GM11168 (cell line): ENCODE measurements at regions not wholly inside any gene's neighbourhood (a gene's known extent, or its start where the extent isn't known, plus 50 kb on each side); places are given as distances from the start of the nearest gene placed in this dataset.

Source experiments
- in situ Hi-C: fragments of 300-500 bp; cut with MboI; formaldehyde crosslinking; loops from one replicate; pipeline ENCODE4 v1.12.0; 2022; ENCODE audit warnings: low sequenced_read_pairs; ENCODE audit not compliant: unreplicated experiment

- in situ Hi-C loops = no loop called here
Observed at GRCh38 chr1:55826381-55827080, 611.4 kb upstream of the USP24 start.

GRCh38 chr1:55825461-55825860 lies 610.3 kb upstream of the USP24 start:
- in situ Hi-C loops = no loop called here

- in situ Hi-C loops = no loop called here
Observed at GRCh38 chr1:55824251-55824640, 609.1 kb upstream of the USP24 start.

DNA sequence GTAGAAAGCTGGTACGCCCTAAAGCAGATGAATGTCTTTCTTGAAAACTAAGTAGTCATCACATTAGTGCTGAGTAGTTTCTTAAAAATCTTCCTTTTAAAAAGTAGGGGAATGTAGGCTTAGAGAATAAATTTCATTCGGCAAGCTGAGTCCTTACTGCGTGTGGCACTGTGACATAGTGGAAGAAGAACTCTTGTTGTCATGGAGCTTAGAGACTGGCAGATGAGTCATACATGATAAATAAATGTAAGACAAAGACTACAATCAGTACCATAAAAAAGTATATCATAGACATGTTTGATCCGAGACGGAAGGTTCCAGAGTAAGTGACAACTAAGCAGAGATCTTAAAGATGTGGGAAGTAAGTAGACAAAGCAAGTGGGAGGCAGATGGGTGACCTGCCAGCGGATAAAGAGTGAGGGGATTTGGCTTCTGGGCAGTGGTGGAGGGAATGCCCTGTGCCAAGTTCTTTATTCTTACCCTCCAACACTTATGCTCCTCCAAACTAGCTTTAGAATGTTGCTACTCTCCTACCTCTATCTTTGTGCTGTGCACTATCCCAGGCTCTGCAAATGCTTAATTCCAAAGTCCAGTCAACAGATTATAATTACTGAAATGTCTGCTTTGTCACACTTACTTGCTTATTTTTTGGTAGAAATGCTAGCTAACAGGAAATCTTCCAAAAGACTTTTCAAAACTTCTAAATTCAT lies 608.5 kb upstream of the USP24 start:
- in situ Hi-C loops = no loop called here

- in situ Hi-C loops = no loop called here
Observed at GRCh38 chr1:55822891-55823290, 607.7 kb upstream of the USP24 start.

- in situ Hi-C loops = no loop called here
Observed at GRCh38 chr1:55821234-55821633, 606.1 kb upstream of the USP24 start.

DNA sequence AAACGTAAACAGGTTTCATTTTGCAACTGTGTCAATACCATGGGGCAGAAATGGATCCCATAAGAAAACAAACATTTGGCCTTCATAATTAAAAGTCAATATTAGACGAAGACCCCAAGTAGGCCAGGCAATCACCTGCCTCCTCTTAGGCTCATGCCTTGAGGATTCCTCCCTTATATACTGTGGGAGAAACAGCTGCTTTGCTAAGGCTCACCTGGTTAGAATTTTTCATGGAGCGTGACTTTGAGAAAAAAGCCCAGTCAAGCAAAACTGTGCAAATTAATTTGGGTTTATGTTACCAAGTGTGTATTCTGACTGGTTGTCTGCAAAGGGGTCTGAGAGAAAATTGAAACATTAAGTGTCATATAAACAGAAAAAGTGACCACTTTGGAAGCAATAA lies 605.3 kb upstream of the USP24 start:
- in situ Hi-C loops = no loop called here

- in situ Hi-C loops = no loop called here
Observed at GRCh38 chr1:55819011-55819410, 603.8 kb upstream of the USP24 start.

DNA sequence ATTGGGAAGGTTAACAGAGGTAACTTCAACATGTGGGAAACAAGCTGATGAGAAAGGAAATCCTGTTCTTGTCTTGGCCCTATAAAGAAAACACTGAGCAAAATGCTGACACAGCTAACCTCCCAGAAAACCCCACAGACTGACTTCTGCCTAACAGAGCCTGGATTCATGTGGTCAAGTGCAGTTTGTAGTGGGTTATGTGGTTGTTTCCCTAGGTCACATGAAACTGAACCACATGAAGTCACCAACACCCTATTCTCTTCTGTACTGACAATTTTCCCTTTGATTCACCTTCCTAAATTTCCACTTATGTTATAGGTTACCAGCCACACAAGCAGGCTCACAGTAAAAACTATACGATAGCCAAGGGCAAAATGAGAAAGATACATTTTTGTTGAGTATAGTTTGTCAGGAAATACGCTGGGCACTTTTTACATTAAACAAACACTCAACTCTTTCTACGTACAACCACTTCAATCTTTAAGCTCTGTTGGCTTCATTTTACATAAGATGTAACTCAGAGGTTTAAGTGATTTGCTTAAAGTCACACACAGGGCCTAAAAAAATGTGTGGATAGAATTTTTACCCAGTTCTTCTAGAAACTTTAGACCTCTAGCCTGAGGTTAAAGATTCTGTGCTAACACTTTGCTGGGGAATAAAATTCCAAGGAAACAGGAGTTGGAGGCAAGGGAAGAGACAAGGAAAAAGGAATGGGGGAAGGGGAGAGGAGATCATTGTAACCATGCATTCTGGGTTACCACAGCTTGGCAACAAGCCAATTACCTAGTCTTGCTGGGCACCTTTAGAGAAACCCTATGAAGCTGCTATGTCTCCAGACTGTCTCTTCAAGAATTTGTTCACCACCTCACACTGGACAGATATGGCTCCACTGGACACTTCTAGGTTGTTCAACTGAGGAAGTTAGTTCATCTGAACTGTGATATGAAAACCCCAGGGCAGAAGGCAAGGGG lies 601.6 kb upstream of the USP24 start:
- in situ Hi-C loops = no loop called here

DNA sequence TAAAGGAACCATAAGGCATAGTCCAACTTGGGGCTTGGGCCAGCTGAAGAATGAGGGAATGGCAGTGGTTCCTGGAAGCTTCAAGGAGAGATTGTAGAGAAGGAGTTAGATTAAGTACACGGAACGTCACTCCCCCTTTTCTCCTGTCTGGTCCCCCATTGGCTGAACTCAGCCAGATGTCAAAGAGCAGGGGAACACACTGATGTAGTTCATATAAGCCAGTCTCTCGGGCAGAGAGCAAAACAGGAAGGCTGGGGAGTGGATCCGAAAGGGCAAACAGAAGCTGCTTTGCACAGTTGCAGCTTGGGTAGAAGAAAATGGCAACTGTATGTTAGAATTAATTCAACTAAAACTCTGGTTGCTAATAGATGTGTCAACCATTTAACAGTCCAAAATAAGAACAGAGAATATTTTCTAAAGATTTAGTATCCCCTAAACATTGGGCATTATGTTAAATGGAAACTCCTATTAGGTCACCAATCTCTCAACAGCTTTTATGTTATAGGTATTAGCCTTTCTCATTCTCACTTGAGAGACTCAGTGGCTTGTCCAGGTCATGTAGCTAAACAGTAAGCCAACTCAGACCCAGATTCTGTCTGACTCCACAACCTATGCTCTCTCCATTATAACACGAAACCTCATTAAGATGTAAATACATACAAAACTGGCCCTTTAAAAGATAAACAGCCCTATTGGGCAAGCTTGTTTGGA lies 600.7 kb upstream of the USP24 start:
- in situ Hi-C loops = no loop called here

GRCh38 chr1:55814967-55815366 lies 599.8 kb upstream of the USP24 start:
- in situ Hi-C loops = no loop called here

DNA sequence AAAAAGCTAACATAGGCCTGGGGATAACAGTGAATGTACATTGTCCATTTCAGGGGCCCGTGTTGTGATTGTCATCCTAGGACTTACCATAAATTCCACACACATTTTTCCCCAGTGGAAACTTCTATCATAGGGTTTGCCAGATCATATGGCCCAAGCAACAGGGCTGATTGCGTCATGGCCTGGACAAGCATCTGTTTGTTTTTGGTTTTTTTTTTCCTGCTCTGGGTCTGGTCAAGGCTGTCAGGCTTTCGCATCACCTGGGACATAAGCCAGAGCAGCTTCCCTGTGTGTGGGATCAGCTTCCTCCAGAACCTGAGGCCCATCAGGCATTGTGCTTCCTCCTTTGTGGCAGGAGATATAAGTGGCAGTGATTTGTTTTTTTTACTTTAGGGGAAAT lies 598.5 kb upstream of the USP24 start:
- in situ Hi-C loops = no loop called here

GRCh38 chr1:55812281-55812680 lies 597.1 kb upstream of the USP24 start:
- in situ Hi-C loops = no loop called here

DNA sequence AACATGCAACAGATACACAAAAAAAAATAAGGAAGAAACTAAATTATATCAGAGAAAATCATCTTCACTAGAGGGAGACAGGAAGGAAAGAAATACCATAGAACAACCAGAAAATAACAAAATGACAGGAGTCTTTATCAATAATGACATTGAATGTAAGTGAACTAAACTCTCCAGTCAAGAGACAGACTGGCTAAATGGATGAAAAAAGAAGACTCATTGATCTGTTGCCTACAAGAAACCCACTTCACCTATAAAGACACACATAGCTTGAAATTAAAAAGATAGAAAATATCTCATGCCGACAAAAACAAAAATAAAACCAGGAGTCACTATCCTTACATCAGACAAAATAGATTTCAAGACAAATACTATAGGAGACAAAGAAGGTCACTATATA lies 593.1 kb upstream of the USP24 start:
- in situ Hi-C loops = no loop called here

DNA sequence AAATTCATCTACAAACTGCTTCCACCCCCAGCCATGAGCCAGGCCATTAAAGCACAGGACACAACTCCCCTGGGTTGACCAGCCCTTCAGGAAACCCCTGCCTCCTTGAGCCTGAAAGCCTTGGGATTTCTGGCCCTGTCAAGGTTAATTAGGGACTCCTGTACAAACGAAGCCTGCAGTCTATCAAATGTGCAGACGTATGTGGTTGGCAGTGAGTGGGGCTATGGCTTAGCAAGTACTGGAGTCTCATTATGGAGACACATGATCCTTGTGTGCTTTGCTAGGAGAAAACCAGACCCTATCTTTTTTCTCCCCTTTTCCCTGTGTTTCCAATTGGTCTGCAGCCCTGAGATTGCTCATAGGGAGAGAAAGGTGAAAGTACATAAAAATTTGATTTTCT lies 588.3 kb upstream of the USP24 start:
- in situ Hi-C loops = no loop called here

GRCh38 chr1:55801481-55801880 lies 586.3 kb upstream of the USP24 start:
- in situ Hi-C loops = no loop called here

DNA sequence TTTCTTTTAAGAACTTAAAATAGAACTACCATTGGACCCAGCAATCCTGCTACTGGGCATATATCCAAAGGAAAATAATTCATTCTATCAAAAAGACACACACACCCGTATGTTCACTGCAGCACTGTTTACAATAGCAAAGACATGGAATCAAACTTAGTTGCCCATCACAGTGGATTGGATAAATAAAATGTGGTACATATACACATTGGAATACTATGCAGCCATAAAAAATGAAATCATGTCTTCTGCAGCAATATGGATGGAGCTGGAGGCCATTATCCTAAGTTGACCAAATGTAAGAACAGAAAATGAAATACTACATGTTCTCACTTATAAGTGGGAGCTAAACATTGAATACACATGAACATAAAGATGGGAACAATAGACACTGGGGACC lies 585.3 kb upstream of the USP24 start:
- in situ Hi-C loops = no loop called here

GRCh38 chr1:55793856-55794255 lies 578.7 kb upstream of the USP24 start:
- in situ Hi-C loops = no loop called here

- in situ Hi-C loops = no loop called here
Observed at GRCh38 chr1:55792870-55793269, 577.7 kb upstream of the USP24 start.

DNA sequence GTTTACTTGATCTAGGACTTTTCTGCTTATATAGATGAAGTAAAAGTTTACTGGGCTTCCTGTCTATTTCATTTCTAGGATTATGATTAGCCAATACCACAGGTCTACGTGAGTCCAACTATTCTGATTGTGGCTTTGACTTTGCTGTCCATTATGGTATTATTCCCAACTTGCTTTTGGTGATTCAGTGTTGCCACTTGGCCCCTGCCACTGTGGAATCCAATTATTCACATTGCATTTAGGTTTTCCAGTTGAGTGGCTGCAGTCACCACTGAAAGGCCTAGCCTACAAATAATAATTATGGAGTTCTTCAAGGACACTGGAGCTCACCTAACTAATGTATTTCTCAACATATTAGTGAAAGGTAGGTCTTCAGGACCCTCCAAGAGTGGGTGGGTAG lies 574.3 kb upstream of the USP24 start:
- in situ Hi-C loops = no loop called here
